HCT116 (cell line): ENCODE measurements at regions not wholly inside any gene's neighbourhood (a gene's known extent, or its start where the extent isn't known, plus 50 kb on each side); places are given as distances from the start of the nearest gene placed in this dataset.

Experiments
- ATAC-seq: fragments of 200-7000 bp; cut with Tn5 transposase; 2 replicates; pipeline ENCODE4 v1.9.1; 2020; ENCODE audit warnings: mild to moderate bottlenecking, moderate library complexity
- BruUV-seq: library from RNA; stranded (reverse); fragments of 400-500 nt; replicated peaks from 2 replicates; lab custom pipeline; 2021; lab: Mats Ljungman, UMichigan
- CTCF ChIA-PET: fragments of 300-600 bp; sonication (Branson Sonifier 250); formaldehyde crosslinking; loops from one replicate; lab custom pipeline; 2021; ENCODE audit warnings: antibody characterized with exemption; lab: Charles Lee
- POLR2A ChIA-PET: fragments of 300-600, 350-600 bp; sonication (Branson Sonifier 250); formaldehyde crosslinking; loops from one replicate; lab custom pipeline; 2021; ENCODE audit warnings: antibody characterized with exemption; lab: Charles Lee
- RAD21 ChIA-PET, 2 experiments: fragments of 300-600 bp; sonication (Branson Sonifier 250); formaldehyde crosslinking; loops; one replicate each; lab custom pipeline; 2023; ENCODE audit warnings: low total read pairs in 2 of 2; ENCODE audit not compliant: uncharacterized antibody in 2 of 2, unreplicated experiment in 2 of 2, low non-redundant PET in 1 of 2; lab: Charles Lee
- DNase-seq: peaks from one replicate; pipeline ENCODE4 v3.0.0-alpha.2; 2010; ENCODE audit warnings: low read depth, low spot score
- H2AFZ ChIP-seq: fragments of 200-600 bp; shearing (Covaris generic), sonication (generic); 2 replicates; pipeline ENCODE4 v1.6.1; 2017; ENCODE audit warnings: low read depth, mixed run types, mixed read lengths, antibody characterized with exemption, low read length; ENCODE audit not compliant: poor library complexity, severe bottlenecking
- H3K27ac ChIP-seq: 2 replicates; pipeline ENCODE4 v1.5.1; 2012; ENCODE audit warnings: low read depth, low read length
- H3K27me3 ChIP-seq: fragments of 200-600 bp; sonication (generic); 2 replicates; pipeline ENCODE4 v1.6.1; 2016; ENCODE audit warnings: mixed run types, low read length, mixed read lengths; ENCODE audit not compliant: insufficient read depth
- H3K36me3 ChIP-seq, 2 experiments: fragments of 200-500 bp in 1 of 2; fragments of 200-600 bp in 1 of 2; sonication (Bioruptor generic) in 1 of 2; sonication (generic) in 1 of 2; 2 replicates each; pipeline versions ENCODE4 v1.5.1 to v1.6.1; 2014 to 2016; ENCODE audit warnings: low read length in 2 of 2, inconsistent platforms in 1 of 2, mixed read lengths in 1 of 2, mixed run types in 1 of 2; ENCODE audit not compliant: insufficient read depth in 2 of 2, control insufficient read depth in 1 of 2
- H3K4me1 ChIP-seq, 2 experiments: fragments of 200-600 bp in 1 of 2; sonication (generic) in 1 of 2; 2 replicates each; pipeline versions ENCODE4 v1.5.1 to v1.6.1; 2012 to 2017; ENCODE audit warnings: low read length in 2 of 2, inconsistent platforms in 1 of 2, mild to moderate bottlenecking in 1 of 2, mixed read lengths in 1 of 2, mixed run types in 1 of 2, moderate library complexity in 1 of 2; ENCODE audit not compliant: insufficient read depth in 2 of 2, control insufficient read depth in 1 of 2
- H3K4me2 ChIP-seq: fragments of 200-600 bp; sonication (generic); 2 replicates; pipeline ENCODE4 v1.6.1; 2017; ENCODE audit warnings: mixed run types, low read length, mixed read lengths
- H3K4me3 ChIP-seq, 2 experiments: fragments of 200-600 bp in 1 of 2; sonication (generic) in 1 of 2; replicated peaks in 1 of 2; 2 replicates each; pipeline ENCODE4 v1.5.1; 2011 to 2016; ENCODE audit warnings: low read length in 2 of 2, control low read depth in 1 of 2, low read depth in 1 of 2, mild to moderate bottlenecking in 1 of 2, mixed read lengths in 1 of 2, mixed run types in 1 of 2
- H3K79me2 ChIP-seq: fragments of 200-600 bp; sonication (generic); 2 replicates; pipeline ENCODE4 v1.6.1; 2017; ENCODE audit warnings: mild to moderate bottlenecking, mixed run types, low read length, moderate library complexity, mixed read lengths; ENCODE audit not compliant: insufficient read depth
- H3K9ac ChIP-seq: fragments of 200-600 bp; sonication (generic); 2 replicates; pipeline ENCODE4 v1.6.1; 2016; ENCODE audit warnings: low read length, mixed read lengths
- H3K9me2 ChIP-seq: fragments of 200-600 bp; sonication (generic), shearing (Covaris generic); 2 replicates; pipeline ENCODE4 v1.6.1; 2017; ENCODE audit warnings: mixed run types, mild to moderate bottlenecking, moderate library complexity; ENCODE audit not compliant: insufficient read depth
- H3K9me3 ChIP-seq, 2 experiments: fragments of 200-500 bp in 1 of 2; fragments of 200-600 bp in 1 of 2; sonication (Bioruptor generic) in 1 of 2; sonication (generic) in 1 of 2; 2 replicates each; pipeline ENCODE4 v1.6.1; 2014 to 2017; ENCODE audit warnings: low read length in 2 of 2, mixed read lengths in 2 of 2, inconsistent platforms in 1 of 2, low read depth in 1 of 2, mild to moderate bottlenecking in 1 of 2, mixed run types in 1 of 2, moderate library complexity in 1 of 2; ENCODE audit not compliant: control insufficient read depth in 1 of 2, insufficient read depth in 1 of 2
- H4K20me1 ChIP-seq: fragments of 200-600 bp; sonication (generic), shearing (Covaris generic); 2 replicates; pipeline ENCODE4 v1.6.1; 2017; ENCODE audit warnings: mixed run types, mild to moderate bottlenecking, moderate library complexity; ENCODE audit not compliant: insufficient read depth
- ATF3 ChIP-seq: IDR thresholded peaks from 2 replicates; pipeline ENCODE4 v1.6.1; 2012
- CBX3 ChIP-seq: IDR thresholded peaks from 2 replicates; pipeline ENCODE4 v1.6.1; 2012; ENCODE audit warnings: low read depth
- CEBPB ChIP-seq: IDR thresholded peaks from 2 replicates; pipeline ENCODE4 v1.6.1; 2012; ENCODE audit warnings: low read depth
- CTCF ChIP-seq, 3 experiments: fragments of 200-600 bp in 1 of 3; sonication (generic) in 1 of 3; IDR thresholded peaks in 2 of 3; conservative IDR thresholded peaks in 1 of 3; 2 replicates each; pipeline ENCODE4 v1.5.1; 2012 to 2017; ENCODE audit warnings: low read depth in 2 of 3, low read length in 2 of 3, antibody characterized with exemption in 1 of 3, borderline replicate concordance in 1 of 3, control low read depth in 1 of 3, mild to moderate bottlenecking in 1 of 3, mixed read lengths in 1 of 3, mixed run types in 1 of 3, moderate library complexity in 1 of 3; ENCODE audit not compliant: insufficient read depth in 1 of 3
- EGR1 ChIP-seq: IDR thresholded peaks from 2 replicates; pipeline ENCODE4 v1.6.1; 2012; ENCODE audit warnings: low read depth
- ELF1 ChIP-seq: IDR thresholded peaks from 2 replicates; pipeline ENCODE4 v1.6.1; 2012; ENCODE audit warnings: low read depth, borderline replicate concordance
- EZH2 ChIP-seq: fragments of 200-600 bp; sonication (generic); IDR thresholded peaks from 2 replicates; pipeline ENCODE4 v1.6.1; 2017; ENCODE audit warnings: antibody characterized with exemption, mixed run types
- EZH2phosphoT487 ChIP-seq: fragments of 200-600 bp; IDR thresholded peaks from 2 replicates; pipeline ENCODE4 v1.6.1; 2018; ENCODE audit warnings: antibody characterized with exemption, borderline replicate concordance
- FOSL1 ChIP-seq: IDR thresholded peaks from 2 replicates; pipeline ENCODE4 v1.6.1; 2012; ENCODE audit warnings: low read depth
- JUND ChIP-seq: IDR thresholded peaks from 2 replicates; pipeline ENCODE4 v1.6.1; 2012
- MAX ChIP-seq: IDR thresholded peaks from 2 replicates; pipeline ENCODE4 v1.6.1; 2012
- POLR2A ChIP-seq: IDR thresholded peaks from 2 replicates; pipeline ENCODE4 v1.7.0; 2011; ENCODE audit warnings: borderline replicate concordance; ENCODE audit not compliant: insufficient read depth, insufficient read length; ENCODE audit errors: extremely low read depth
- POLR2AphosphoS5 ChIP-seq: IDR thresholded peaks from 2 replicates; pipeline ENCODE4 v1.6.1; 2011; ENCODE audit warnings: mild to moderate bottlenecking, low read depth, low read length, moderate library complexity
- RAD21 ChIP-seq: IDR thresholded peaks from 2 replicates; pipeline ENCODE4 v1.6.1; 2012; ENCODE audit warnings: low read depth, mild to moderate bottlenecking
- SP1 ChIP-seq: IDR thresholded peaks from 2 replicates; pipeline ENCODE4 v1.6.1; 2012; ENCODE audit warnings: low read depth
- SRF ChIP-seq: IDR thresholded peaks from 2 replicates; pipeline ENCODE4 v1.6.1; 2012; ENCODE audit warnings: low read depth
- TCF7L2 ChIP-seq: IDR thresholded peaks from 2 replicates; pipeline ENCODE4 v1.7.0; 2011; ENCODE audit warnings: borderline replicate concordance, inconsistent platforms; ENCODE audit not compliant: insufficient read depth, insufficient read length; ENCODE audit errors: extremely low read depth
- ZFX ChIP-seq: fragments of 450-650 bp; IDR thresholded peaks from 2 replicates; pipeline ENCODE4 v1.6.1; 2017
- intact Hi-C: fragments of 100-400 bp; cut with micrococcal nuclease; formaldehyde crosslinking; loops from 2 replicates; pipeline ENCODE4 v1.10.0; 2022
- TF ChIP-seq, protein P1 (sequence below): IDR thresholded peaks from 2 replicates; pipeline ENCODE4 v1.6.1; 2011; ENCODE audit warnings: mild to moderate bottlenecking, low read length, moderate library complexity; ENCODE audit not compliant: insufficient replicate concordance; ENCODE audit errors: extremely low read depth
- TF ChIP-seq, protein P2 (sequence below): IDR thresholded peaks from 2 replicates; pipeline ENCODE4 v1.6.1; 2012; ENCODE audit warnings: low read depth

- intact Hi-C loops, result no loop called here
- no peak for TF ChIP-seq RAD21
- no peak for TF ChIP-seq EZH2phosphoT487
- no peak for TF ChIP-seq MAX
- no peak for TF ChIP-seq SRF
- TF ChIP-seq, protein P1, sequence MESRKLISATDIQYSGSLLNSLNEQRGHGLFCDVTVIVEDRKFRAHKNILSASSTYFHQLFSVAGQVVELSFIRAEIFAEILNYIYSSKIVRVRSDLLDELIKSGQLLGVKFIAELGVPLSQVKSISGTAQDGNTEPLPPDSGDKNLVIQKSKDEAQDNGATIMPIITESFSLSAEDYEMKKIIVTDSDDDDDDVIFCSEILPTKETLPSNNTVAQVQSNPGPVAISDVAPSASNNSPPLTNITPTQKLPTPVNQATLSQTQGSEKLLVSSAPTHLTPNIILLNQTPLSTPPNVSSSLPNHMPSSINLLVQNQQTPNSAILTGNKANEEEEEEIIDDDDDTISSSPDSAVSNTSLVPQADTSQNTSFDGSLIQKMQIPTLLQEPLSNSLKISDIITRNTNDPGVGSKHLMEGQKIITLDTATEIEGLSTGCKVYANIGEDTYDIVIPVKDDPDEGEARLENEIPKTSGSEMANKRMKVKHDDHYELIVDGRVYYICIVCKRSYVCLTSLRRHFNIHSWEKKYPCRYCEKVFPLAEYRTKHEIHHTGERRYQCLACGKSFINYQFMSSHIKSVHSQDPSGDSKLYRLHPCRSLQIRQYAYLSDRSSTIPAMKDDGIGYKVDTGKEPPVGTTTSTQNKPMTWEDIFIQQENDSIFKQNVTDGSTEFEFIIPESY, result no peak
- no peak for TF ChIP-seq FOSL1
- no peak for TF ChIP-seq ZFX
- no peak for TF ChIP-seq ATF3
- no peak for TF ChIP-seq EZH2
- TF ChIP-seq CTCF (IDR thresholded peaks at IDR 0.05 in 2 of 3, conservative IDR thresholded peaks at IDR 0.05 in 1 of 3; ENCODE audit: borderline replicate concordance in 1 of 3, insufficient read depth in 1 of 3, low read depth in 2 of 3, low read length in 2 of 3), result no peak
- TF ChIP-seq SP1, result no peak
- no peak for TF ChIP-seq CEBPB
- no peak for TF ChIP-seq POLR2AphosphoS5
- TF ChIP-seq POLR2A, result no peak
- TF ChIP-seq JUND, result no peak
- no peak for TF ChIP-seq ELF1
- TF ChIP-seq, protein P2, sequence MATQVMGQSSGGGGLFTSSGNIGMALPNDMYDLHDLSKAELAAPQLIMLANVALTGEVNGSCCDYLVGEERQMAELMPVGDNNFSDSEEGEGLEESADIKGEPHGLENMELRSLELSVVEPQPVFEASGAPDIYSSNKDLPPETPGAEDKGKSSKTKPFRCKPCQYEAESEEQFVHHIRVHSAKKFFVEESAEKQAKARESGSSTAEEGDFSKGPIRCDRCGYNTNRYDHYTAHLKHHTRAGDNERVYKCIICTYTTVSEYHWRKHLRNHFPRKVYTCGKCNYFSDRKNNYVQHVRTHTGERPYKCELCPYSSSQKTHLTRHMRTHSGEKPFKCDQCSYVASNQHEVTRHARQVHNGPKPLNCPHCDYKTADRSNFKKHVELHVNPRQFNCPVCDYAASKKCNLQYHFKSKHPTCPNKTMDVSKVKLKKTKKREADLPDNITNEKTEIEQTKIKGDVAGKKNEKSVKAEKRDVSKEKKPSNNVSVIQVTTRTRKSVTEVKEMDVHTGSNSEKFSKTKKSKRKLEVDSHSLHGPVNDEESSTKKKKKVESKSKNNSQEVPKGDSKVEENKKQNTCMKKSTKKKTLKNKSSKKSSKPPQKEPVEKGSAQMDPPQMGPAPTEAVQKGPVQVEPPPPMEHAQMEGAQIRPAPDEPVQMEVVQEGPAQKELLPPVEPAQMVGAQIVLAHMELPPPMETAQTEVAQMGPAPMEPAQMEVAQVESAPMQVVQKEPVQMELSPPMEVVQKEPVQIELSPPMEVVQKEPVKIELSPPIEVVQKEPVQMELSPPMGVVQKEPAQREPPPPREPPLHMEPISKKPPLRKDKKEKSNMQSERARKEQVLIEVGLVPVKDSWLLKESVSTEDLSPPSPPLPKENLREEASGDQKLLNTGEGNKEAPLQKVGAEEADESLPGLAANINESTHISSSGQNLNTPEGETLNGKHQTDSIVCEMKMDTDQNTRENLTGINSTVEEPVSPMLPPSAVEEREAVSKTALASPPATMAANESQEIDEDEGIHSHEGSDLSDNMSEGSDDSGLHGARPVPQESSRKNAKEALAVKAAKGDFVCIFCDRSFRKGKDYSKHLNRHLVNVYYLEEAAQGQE, result no peak
- TF ChIP-seq EGR1, result no peak
- no peak for TF ChIP-seq CBX3
- TF ChIP-seq TCF7L2, result no peak
- BruUV-seq, result no TSS peak
- no peak overlapping the region for H3K9ac ChIP-seq
- H3K27ac ChIP-seq, result no peak overlapping the region
- ChIA-PET POLR2A (no interaction called here), RAD21 (no interaction called here), CTCF (no interaction called here)
- H3K79me2 ChIP-seq, result no peaks in the 10 kb centered on the region
- DNase-seq (no peak), ATAC-seq (no peak)
- no peak overlapping the region for H3K4me3 ChIP-seq
- H3K9me2 ChIP-seq, result no peaks in the 10 kb centered on the region
- no peaks in the 10 kb centered on the region for H3K4me1 ChIP-seq
- H3K4me2 ChIP-seq, result no peak overlapping the region
- no peaks in the 10 kb centered on the region for H3K9me3 ChIP-seq
- H4K20me1 ChIP-seq, result no peaks in the 10 kb centered on the region
- H3K36me3 ChIP-seq, result no peaks in the 10 kb centered on the region
- H3K27me3 ChIP-seq, result no peaks in the 10 kb centered on the region
- H2AFZ ChIP-seq, result no peak overlapping the region
Observed at GRCh38 chr3:102941786-102942185, 507.0 kb downstream of the ZPLD1 start.
